HEK293 (cell line): ENCODE measurements at regions not wholly inside any gene's neighbourhood (a gene's known extent, or its start where the extent isn't known, plus 50 kb on each side); places are given as distances from the start of the nearest gene placed in this dataset.

ENCODE experiments used
- REST ChIP-seq: fragments of 450-650 bp; formaldehyde crosslinking; IDR thresholded peaks from 2 replicates; pipeline ENCODE4 v1.5.1; 2016; ENCODE audit warnings: missing biosample characterization, missing genetic modification characterization
- ZNF354C ChIP-seq: fragments of 450-650 bp; formaldehyde crosslinking; IDR thresholded peaks from 2 replicates; pipeline ENCODE4 v1.5.1; 2016; ENCODE audit warnings: missing biosample characterization, missing genetic modification characterization, low read depth, borderline replicate concordance
- ZNF777 ChIP-seq: fragments of 450-650 bp; formaldehyde crosslinking; IDR thresholded peaks from 2 replicates; pipeline ENCODE4 v1.5.1; 2017; ENCODE audit warnings: missing biosample characterization, missing genetic modification characterization, borderline replicate concordance
- TF ChIP-seq, protein P1 (sequence below): fragments of 450-650 bp; formaldehyde crosslinking; IDR thresholded peaks from 2 replicates; pipeline ENCODE4 v1.5.1; 2016; ENCODE audit warnings: missing biosample characterization, missing genetic modification characterization

DNA sequence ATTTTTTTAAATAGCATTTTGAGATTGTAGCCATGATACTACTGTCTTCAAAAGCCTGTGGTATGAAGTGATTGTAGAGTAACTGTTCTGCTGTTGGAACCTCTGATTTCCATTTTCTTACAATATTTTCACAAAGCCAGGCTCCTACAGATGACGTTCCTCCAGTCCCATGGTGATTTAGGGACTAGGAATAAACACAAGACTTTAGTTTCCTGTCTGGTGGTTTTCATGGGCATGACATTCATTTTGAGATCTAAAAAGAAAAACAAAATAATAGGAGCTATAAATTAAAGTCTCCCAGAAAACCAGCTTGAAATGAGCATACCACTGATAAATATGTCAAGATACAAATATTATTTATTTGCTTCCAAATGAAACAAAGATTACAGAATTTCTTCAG, 1223.5 kb upstream of the CELF4 start:
- TF ChIP-seq ZNF354C = no peak
- TF ChIP-seq, protein P1, sequence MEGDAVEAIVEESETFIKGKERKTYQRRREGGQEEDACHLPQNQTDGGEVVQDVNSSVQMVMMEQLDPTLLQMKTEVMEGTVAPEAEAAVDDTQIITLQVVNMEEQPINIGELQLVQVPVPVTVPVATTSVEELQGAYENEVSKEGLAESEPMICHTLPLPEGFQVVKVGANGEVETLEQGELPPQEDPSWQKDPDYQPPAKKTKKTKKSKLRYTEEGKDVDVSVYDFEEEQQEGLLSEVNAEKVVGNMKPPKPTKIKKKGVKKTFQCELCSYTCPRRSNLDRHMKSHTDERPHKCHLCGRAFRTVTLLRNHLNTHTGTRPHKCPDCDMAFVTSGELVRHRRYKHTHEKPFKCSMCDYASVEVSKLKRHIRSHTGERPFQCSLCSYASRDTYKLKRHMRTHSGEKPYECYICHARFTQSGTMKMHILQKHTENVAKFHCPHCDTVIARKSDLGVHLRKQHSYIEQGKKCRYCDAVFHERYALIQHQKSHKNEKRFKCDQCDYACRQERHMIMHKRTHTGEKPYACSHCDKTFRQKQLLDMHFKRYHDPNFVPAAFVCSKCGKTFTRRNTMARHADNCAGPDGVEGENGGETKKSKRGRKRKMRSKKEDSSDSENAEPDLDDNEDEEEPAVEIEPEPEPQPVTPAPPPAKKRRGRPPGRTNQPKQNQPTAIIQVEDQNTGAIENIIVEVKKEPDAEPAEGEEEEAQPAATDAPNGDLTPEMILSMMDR (tag by site-specific recombination) = no peak
- TF ChIP-seq ZNF777 (tag by site-specific recombination) = no peak
- no peak for TF ChIP-seq REST (tag by site-specific recombination)
